ENCODE measurements at regions not wholly inside any gene's neighbourhood (a gene's known extent, or its start where the extent isn't known, plus 50 kb on each side); places are given as distances from the start of the nearest gene placed in this dataset.
"Not testable (repeated sequence)": the region's sequence is repeated elsewhere in the genome, so short reads cannot be mapped to it uniquely, and the experiment has no call there.

DNA sequence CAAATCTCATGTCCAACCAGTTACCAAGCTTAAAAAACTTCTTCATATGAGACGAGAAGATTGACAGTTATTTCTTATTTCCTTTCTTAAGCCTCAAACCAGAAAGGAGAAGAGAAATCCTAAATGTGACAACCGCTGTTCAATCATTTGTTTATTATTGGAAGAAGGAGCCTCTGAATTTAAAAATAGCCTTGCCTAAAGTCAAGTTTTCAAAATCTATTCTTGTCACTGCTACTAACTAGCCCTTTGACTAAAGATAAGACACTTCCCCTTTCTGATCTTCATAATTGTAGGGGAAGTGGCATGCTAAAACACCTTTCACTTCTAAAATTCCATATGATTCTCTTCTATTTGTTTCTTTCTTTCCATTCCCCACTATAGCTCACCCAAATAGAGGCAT is 106.2 kb upstream of the EMB start:
- TF ChIP-seq, protein P1, sequence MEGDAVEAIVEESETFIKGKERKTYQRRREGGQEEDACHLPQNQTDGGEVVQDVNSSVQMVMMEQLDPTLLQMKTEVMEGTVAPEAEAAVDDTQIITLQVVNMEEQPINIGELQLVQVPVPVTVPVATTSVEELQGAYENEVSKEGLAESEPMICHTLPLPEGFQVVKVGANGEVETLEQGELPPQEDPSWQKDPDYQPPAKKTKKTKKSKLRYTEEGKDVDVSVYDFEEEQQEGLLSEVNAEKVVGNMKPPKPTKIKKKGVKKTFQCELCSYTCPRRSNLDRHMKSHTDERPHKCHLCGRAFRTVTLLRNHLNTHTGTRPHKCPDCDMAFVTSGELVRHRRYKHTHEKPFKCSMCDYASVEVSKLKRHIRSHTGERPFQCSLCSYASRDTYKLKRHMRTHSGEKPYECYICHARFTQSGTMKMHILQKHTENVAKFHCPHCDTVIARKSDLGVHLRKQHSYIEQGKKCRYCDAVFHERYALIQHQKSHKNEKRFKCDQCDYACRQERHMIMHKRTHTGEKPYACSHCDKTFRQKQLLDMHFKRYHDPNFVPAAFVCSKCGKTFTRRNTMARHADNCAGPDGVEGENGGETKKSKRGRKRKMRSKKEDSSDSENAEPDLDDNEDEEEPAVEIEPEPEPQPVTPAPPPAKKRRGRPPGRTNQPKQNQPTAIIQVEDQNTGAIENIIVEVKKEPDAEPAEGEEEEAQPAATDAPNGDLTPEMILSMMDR (IDR thresholded peaks at IDR 0.05) = no peak
- no peak for TF ChIP-seq POLR2A (IDR thresholded peaks at IDR 0.05)
- Histone ChIP-seq H3K36me3 (no peaks in the 10 kb centered on the region), H3K27me3 (no peaks in the 10 kb centered on the region), H3K9me3 (no peaks in the 10 kb centered on the region), H3K27ac (no peak overlapping the region), H3K4me3 (no peak overlapping the region), H3K4me1 (no peaks in the 10 kb centered on the region)
- no peak for ATAC-seq
- no peak for DNase-seq
- WGBS, 4 donors = 72 to 83% (median 80%) methylated on average over 2 of the region's 2 CpGs
- intact Hi-C loops (cut with DNase I) = no loop called here

DNA sequence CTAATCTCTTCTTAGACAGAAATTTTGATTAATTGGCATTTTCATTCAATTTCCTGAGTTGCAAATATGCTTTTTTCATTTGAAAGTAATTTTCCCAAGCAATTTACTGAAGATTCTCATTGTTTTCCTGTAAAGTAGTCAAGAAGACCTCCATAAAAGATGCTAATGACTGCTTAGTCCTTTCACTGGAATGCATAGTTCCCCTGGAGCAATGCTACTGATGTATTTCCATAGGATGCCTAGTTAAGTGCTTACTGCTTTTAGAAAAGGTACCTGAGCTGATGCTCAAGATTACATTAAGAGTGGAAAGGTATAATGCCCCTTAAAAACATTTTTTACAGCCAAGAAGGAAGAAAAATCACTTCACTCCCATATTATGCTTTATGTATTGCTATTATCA is 109.2 kb upstream of the EMB start:
- Histone ChIP-seq H3K4me1 (peaks cover 0 to 7% (median 0%) of the 10 kb centered on the region in 12 donors), H3K9me3 (no peaks in the 10 kb centered on the region), H3K36me3 (no peaks in the 10 kb centered on the region), H3K27ac (no peak overlapping the region), H3K4me3 (no peak overlapping the region), H3K27me3 (no peaks in the 10 kb centered on the region)
- intact Hi-C loops (cut with DNase I) = no loop called here
- no peak for DNase-seq
- no peak for ATAC-seq
- TF ChIP-seq, protein P1 (IDR thresholded peaks at IDR 0.05) = no peak
- TF ChIP-seq POLR2A (IDR thresholded peaks at IDR 0.05) = no peak

- DNase-seq (no peak), ATAC-seq (no peak)
- Histone ChIP-seq H3K27me3 (no peaks in the 10 kb centered on the region), H3K4me3 (no peak overlapping the region), H3K27ac (no peak overlapping the region), H3K36me3 (no peaks in the 10 kb centered on the region), H3K9me3 (no peaks in the 10 kb centered on the region), H3K4me1 (peaks cover 0 to 7% (median 0%) of the 10 kb centered on the region in 12 donors)
- intact Hi-C loops (cut with DNase I) = no loop called here
- TF ChIP-seq POLR2A (IDR thresholded peaks at IDR 0.05) = no peak
- TF ChIP-seq, protein P1 (IDR thresholded peaks at IDR 0.05) = no peak
- WGBS, 4 donors = 86 to 91% (median 89%) methylated on average over 3 of the region's 3 CpGs
Measured at GRCh38 chr5:50550993-50551392, 109.9 kb upstream of the EMB start.

DNA sequence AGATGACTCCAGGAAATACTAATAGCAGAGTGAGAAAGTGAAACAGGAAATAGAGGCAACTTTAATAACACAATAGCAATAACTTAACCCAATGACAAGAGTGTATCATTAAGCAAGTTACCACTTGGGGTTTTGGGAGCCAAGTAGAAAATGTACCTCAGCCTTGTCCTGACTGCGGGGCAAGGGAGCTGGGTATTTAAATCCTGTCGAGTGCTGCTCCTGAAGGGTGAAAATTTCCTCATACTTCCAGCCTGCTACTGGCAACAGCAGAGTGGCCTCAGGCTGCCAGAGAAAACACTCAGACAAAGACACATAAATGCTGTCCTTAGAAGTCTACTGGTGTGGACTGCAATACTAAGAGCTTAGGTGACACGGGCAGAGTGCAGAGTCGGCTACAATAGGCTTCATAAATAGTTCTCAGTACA is 112.5 kb upstream of the EMB start:
- WGBS, 4 donors = 59 to 78% (median 71%) methylated on average over 4 of the region's 4 CpGs
- DNase-seq = no peak
- H3K27me3 ChIP-seq = no peaks in the 10 kb centered on the region
- H3K36me3 ChIP-seq = no peaks in the 10 kb centered on the region
- no peak overlapping the region for H3K27ac ChIP-seq
- H3K4me1 ChIP-seq = peaks cover 0 to 7% (median 0%) of the 10 kb centered on the region in 12 donors
- H3K9me3 ChIP-seq = no peaks in the 10 kb centered on the region
- intact Hi-C loops (cut with DNase I) = no loop called here
- H3K4me3 ChIP-seq = peak overlapping the region in 2 of 12 donors; percentile 4 to 19
- peak in 2 of 4 donors; percentile 33 to 49 for ATAC-seq
- TF ChIP-seq POLR2A (IDR thresholded peaks at IDR 0.05) = no peak
- TF ChIP-seq, protein P1 (IDR thresholded peaks at IDR 0.05) = no peak

DNA sequence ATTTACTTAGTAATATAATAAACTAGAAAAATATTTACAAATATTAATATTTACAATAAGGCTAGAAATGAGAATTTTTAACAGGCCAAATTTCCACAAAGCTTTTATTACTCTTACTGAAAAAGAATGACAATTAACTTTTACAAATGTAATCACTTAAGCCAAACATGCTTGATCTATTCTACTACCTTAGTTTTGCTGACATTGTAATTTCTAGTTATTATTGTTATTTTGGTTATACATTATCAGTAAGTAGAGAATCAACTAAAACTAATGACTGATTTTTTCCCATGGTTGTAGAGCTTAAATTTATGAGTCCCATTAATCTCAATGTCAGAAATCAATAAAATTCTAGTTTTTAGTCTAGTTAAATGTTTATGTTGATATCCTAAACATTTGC is 107.8 kb upstream of the PARP8 start:
- H3K36me3 ChIP-seq; ATAC-seq; H3K27ac ChIP-seq; DNase-seq; H3K9me3 ChIP-seq; H3K4me1 ChIP-seq; H3K4me3 ChIP-seq; H3K27me3 ChIP-seq; intact Hi-C loops (cut with DNase I): not testable (repeated sequence)

All from heart left ventricle (tissue), 16 donors.